ENCODE measurements at regions not wholly inside any gene's neighbourhood (a gene's known extent, or its start where the extent isn't known, plus 50 kb on each side); places are given as distances from the start of the nearest gene placed in this dataset.
A peak's percentile ranks its signal among the peaks of the same experiment; 100 is the strongest.

GRCh38 chr4:71237641-71238040 is 101.2 kb upstream of the SLC4A4 start:
- no peaks in the 10 kb centered on the region for H3K27me3 ChIP-seq (ENCODE audit: control insufficient read depth, insufficient read depth, low read length)
- H3K36me3 ChIP-seq (ENCODE audit: control insufficient read depth, insufficient read depth, low read length): no peaks in the 10 kb centered on the region
- DNase-seq: no peak
- no peak overlapping the region for H3K4me3 ChIP-seq (ENCODE audit: low read length)
- no peak overlapping the region for H3K27ac ChIP-seq (ENCODE audit: low read length)
- WGBS (ENCODE audit: insufficient coverage, low lambda C conversion rate): 100% methylated on average over 1 of the region's 4 CpGs
- peaks cover 3% of the 10 kb centered on the region for H3K4me1 ChIP-seq (ENCODE audit: control insufficient read depth, insufficient read depth, low read length)
- H3K9me3 ChIP-seq (ENCODE audit: control insufficient read depth, low read depth, low read length): no peaks in the 10 kb centered on the region

GRCh38 chr4:71239365-71239764 is 99.5 kb upstream of the SLC4A4 start:
- no peaks in the 10 kb centered on the region for H3K9me3 ChIP-seq (ENCODE audit: control insufficient read depth, low read depth, low read length)
- H3K27me3 ChIP-seq (ENCODE audit: control insufficient read depth, insufficient read depth, low read length): no peaks in the 10 kb centered on the region
- no peak overlapping the region for H3K4me3 ChIP-seq (ENCODE audit: low read length)
- H3K27ac ChIP-seq (ENCODE audit: low read length): no peak overlapping the region
- WGBS (ENCODE audit: insufficient coverage, low lambda C conversion rate): no CpG with 5 or more reads among the region's 2 CpGs
- peaks cover 3% of the 10 kb centered on the region for H3K4me1 ChIP-seq (ENCODE audit: control insufficient read depth, insufficient read depth, low read length)
- DNase-seq: peak in 1 of 2 donors; percentile 39
- no peaks in the 10 kb centered on the region for H3K36me3 ChIP-seq (ENCODE audit: control insufficient read depth, insufficient read depth, low read length)

- peaks cover 3% of the 10 kb centered on the region for H3K4me1 ChIP-seq (ENCODE audit: control insufficient read depth, insufficient read depth, low read length)
- H3K36me3 ChIP-seq (ENCODE audit: control insufficient read depth, insufficient read depth, low read length): no peaks in the 10 kb centered on the region
- H3K4me3 ChIP-seq (ENCODE audit: low read length): no peak overlapping the region
- H3K27me3 ChIP-seq (ENCODE audit: control insufficient read depth, insufficient read depth, low read length): no peaks in the 10 kb centered on the region
- WGBS (ENCODE audit: insufficient coverage, low lambda C conversion rate): no CpG with 5 or more reads among the region's 1 CpG
- peak overlapping the region; percentile 26 for H3K27ac ChIP-seq (ENCODE audit: low read length)
- H3K9me3 ChIP-seq (ENCODE audit: control insufficient read depth, low read depth, low read length): no peaks in the 10 kb centered on the region
- DNase-seq: peak; percentile 61 to 81
Measured at GRCh38 chr4:71240094-71240493, 98.7 kb upstream of the SLC4A4 start.

- peak in 1 of 2 donors; percentile 51 for DNase-seq
- H3K4me1 ChIP-seq (ENCODE audit: control insufficient read depth, insufficient read depth, low read length): peaks cover 3% of the 10 kb centered on the region
- no peaks in the 10 kb centered on the region for H3K27me3 ChIP-seq (ENCODE audit: control insufficient read depth, insufficient read depth, low read length)
- no peak overlapping the region for H3K4me3 ChIP-seq (ENCODE audit: low read length)
- no peaks in the 10 kb centered on the region for H3K36me3 ChIP-seq (ENCODE audit: control insufficient read depth, insufficient read depth, low read length)
- peak overlapping the region; percentile 37 for H3K27ac ChIP-seq (ENCODE audit: low read length)
- 83% methylated on average over 2 of the region's 8 CpGs for WGBS (ENCODE audit: insufficient coverage, low lambda C conversion rate)
- no peaks in the 10 kb centered on the region for H3K9me3 ChIP-seq (ENCODE audit: control insufficient read depth, low read depth, low read length)
Measured at GRCh38 chr4:71241501-71242288, 97.1 kb upstream of the SLC4A4 start.

- H3K4me1 ChIP-seq (ENCODE audit: control insufficient read depth, insufficient read depth, low read length): peaks cover 3% of the 10 kb centered on the region
- H3K36me3 ChIP-seq (ENCODE audit: control insufficient read depth, insufficient read depth, low read length): no peaks in the 10 kb centered on the region
- DNase-seq: no peak
- 100% methylated on average over 1 of the region's 3 CpGs for WGBS (ENCODE audit: insufficient coverage, low lambda C conversion rate)
- H3K27ac ChIP-seq (ENCODE audit: low read length): no peak overlapping the region
- no peaks in the 10 kb centered on the region for H3K27me3 ChIP-seq (ENCODE audit: control insufficient read depth, insufficient read depth, low read length)
- no peaks in the 10 kb centered on the region for H3K9me3 ChIP-seq (ENCODE audit: control insufficient read depth, low read depth, low read length)
- no peak overlapping the region for H3K4me3 ChIP-seq (ENCODE audit: low read length)
Measured at GRCh38 chr4:71243091-71243833, 95.6 kb upstream of the SLC4A4 start.

GRCh38 chr4:71247706-71248105 is 91.1 kb upstream of the SLC4A4 start:
- Histone ChIP-seq H3K27me3 (ENCODE audit: control insufficient read depth, insufficient read depth, low read length) (no peaks in the 10 kb centered on the region), H3K4me1 (ENCODE audit: control insufficient read depth, insufficient read depth, low read length) (no peaks in the 10 kb centered on the region), H3K9me3 (ENCODE audit: control insufficient read depth, low read depth, low read length) (no peaks in the 10 kb centered on the region), H3K4me3 (ENCODE audit: low read length) (no peak overlapping the region), H3K36me3 (ENCODE audit: control insufficient read depth, insufficient read depth, low read length) (no peaks in the 10 kb centered on the region), H3K27ac (ENCODE audit: low read length) (no peak overlapping the region)
- WGBS (ENCODE audit: insufficient coverage, low lambda C conversion rate): 100% methylated on average over 1 of the region's 5 CpGs
- no peak for DNase-seq

- no peak for DNase-seq
- Histone ChIP-seq H3K4me3 (ENCODE audit: low read length) (no peak overlapping the region), H3K4me1 (ENCODE audit: control insufficient read depth, insufficient read depth, low read length) (no peaks in the 10 kb centered on the region), H3K36me3 (ENCODE audit: control insufficient read depth, insufficient read depth, low read length) (peaks cover 2% of the 10 kb centered on the region), H3K9me3 (ENCODE audit: control insufficient read depth, low read depth, low read length) (no peaks in the 10 kb centered on the region), H3K27me3 (ENCODE audit: control insufficient read depth, insufficient read depth, low read length) (no peaks in the 10 kb centered on the region), H3K27ac (ENCODE audit: low read length) (no peak overlapping the region)
- no CpG with 5 or more reads among the region's 2 CpGs for WGBS (ENCODE audit: insufficient coverage, low lambda C conversion rate)
Measured at GRCh38 chr4:71251261-71251660, 87.6 kb upstream of the SLC4A4 start.

- Histone ChIP-seq H3K4me3 (ENCODE audit: low read length) (no peak overlapping the region), H3K36me3 (ENCODE audit: control insufficient read depth, insufficient read depth, low read length) (peaks cover 2% of the 10 kb centered on the region), H3K27ac (ENCODE audit: low read length) (no peak overlapping the region), H3K27me3 (ENCODE audit: control insufficient read depth, insufficient read depth, low read length) (no peaks in the 10 kb centered on the region), H3K9me3 (ENCODE audit: control insufficient read depth, low read depth, low read length) (no peaks in the 10 kb centered on the region), H3K4me1 (ENCODE audit: control insufficient read depth, insufficient read depth, low read length) (no peaks in the 10 kb centered on the region)
- WGBS (ENCODE audit: insufficient coverage, low lambda C conversion rate): no CpG with 5 or more reads among the region's 1 CpG
- no peak for DNase-seq
Measured at GRCh38 chr4:71253545-71253944, 85.3 kb upstream of the SLC4A4 start.

GRCh38 chr4:71254451-71255012 is 84.3 kb upstream of the SLC4A4 start:
- Histone ChIP-seq H3K27me3 (ENCODE audit: control insufficient read depth, insufficient read depth, low read length) (no peaks in the 10 kb centered on the region), H3K36me3 (ENCODE audit: control insufficient read depth, insufficient read depth, low read length) (peaks cover 2% of the 10 kb centered on the region), H3K27ac (ENCODE audit: low read length) (no peak overlapping the region), H3K4me1 (ENCODE audit: control insufficient read depth, insufficient read depth, low read length) (no peaks in the 10 kb centered on the region), H3K9me3 (ENCODE audit: control insufficient read depth, low read depth, low read length) (no peaks in the 10 kb centered on the region), H3K4me3 (ENCODE audit: low read length) (no peak overlapping the region)
- 75% methylated on average over 1 of the region's 2 CpGs for WGBS (ENCODE audit: insufficient coverage, low lambda C conversion rate)
- DNase-seq: no peak

- Histone ChIP-seq H3K4me3 (ENCODE audit: low read length) (no peak overlapping the region), H3K27ac (ENCODE audit: low read length) (no peak overlapping the region)
- no CpG with 5 or more reads among the region's 1 CpG for WGBS (ENCODE audit: insufficient coverage, low lambda C conversion rate)
Measured at GRCh38 chr4:71255976-71256375, 82.8 kb upstream of the SLC4A4 start.

More at GRCh38 chr4:71255976-71256375, 82.8 kb upstream of the SLC4A4 start:
- H3K4me1 ChIP-seq (ENCODE audit: control insufficient read depth, insufficient read depth, low read length): no peaks in the 10 kb centered on the region
- H3K27me3 ChIP-seq (ENCODE audit: control insufficient read depth, insufficient read depth, low read length): no peaks in the 10 kb centered on the region
- peaks cover 2% of the 10 kb centered on the region for H3K36me3 ChIP-seq (ENCODE audit: control insufficient read depth, insufficient read depth, low read length)
- DNase-seq: no peak
- H3K9me3 ChIP-seq (ENCODE audit: control insufficient read depth, low read depth, low read length): no peaks in the 10 kb centered on the region
